ENCODE measurements at regions not wholly inside any gene's neighbourhood (a gene's known extent, or its start where the extent isn't known, plus 50 kb on each side); places are given as distances from the start of the nearest gene placed in this dataset.

DNA sequence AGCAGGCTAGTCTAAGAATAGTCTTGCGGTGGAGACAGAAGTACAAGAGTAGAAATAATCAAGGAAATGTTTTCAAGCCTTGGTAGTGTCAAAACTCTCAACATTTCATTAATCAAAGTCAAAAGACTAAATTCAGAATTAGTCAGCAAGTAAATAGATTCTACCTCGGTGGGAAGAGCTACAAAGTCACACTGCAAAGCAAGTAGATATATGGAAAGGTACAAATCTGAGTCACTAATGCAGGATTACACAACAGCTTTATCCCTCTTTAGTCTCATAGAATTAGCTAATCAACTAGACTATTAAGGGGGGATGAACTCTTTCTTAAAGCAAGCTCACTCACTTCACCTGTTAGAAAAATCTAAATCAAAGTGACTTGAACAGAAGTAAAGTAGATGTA lies 568.7 kb upstream of the CNTNAP5 start:
- TF ChIP-seq, protein P1, sequence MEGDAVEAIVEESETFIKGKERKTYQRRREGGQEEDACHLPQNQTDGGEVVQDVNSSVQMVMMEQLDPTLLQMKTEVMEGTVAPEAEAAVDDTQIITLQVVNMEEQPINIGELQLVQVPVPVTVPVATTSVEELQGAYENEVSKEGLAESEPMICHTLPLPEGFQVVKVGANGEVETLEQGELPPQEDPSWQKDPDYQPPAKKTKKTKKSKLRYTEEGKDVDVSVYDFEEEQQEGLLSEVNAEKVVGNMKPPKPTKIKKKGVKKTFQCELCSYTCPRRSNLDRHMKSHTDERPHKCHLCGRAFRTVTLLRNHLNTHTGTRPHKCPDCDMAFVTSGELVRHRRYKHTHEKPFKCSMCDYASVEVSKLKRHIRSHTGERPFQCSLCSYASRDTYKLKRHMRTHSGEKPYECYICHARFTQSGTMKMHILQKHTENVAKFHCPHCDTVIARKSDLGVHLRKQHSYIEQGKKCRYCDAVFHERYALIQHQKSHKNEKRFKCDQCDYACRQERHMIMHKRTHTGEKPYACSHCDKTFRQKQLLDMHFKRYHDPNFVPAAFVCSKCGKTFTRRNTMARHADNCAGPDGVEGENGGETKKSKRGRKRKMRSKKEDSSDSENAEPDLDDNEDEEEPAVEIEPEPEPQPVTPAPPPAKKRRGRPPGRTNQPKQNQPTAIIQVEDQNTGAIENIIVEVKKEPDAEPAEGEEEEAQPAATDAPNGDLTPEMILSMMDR (IDR thresholded peaks at IDR 0.05; ENCODE audit: low read depth, low read length), result no peak
- H3K27me3 ChIP-seq, result no peaks in the 10 kb centered on the region
- no peaks in the 10 kb centered on the region for H3K4me1 ChIP-seq
- DNase-seq, result no peak
- no peaks in the 10 kb centered on the region for H3K9me3 ChIP-seq
- no peaks in the 10 kb centered on the region for H3K36me3 ChIP-seq
- no peak overlapping the region for H3K4me3 ChIP-seq (ENCODE audit: low read depth, low read length)

GRCh38 chr2:123463886-123464285 lies 561.2 kb upstream of the CNTNAP5 start:
- H3K4me3 ChIP-seq (ENCODE audit: low read depth, low read length), result no peak overlapping the region
- H3K27me3 ChIP-seq, result no peaks in the 10 kb centered on the region
- no peak for DNase-seq
- H3K36me3 ChIP-seq, result no peaks in the 10 kb centered on the region
- TF ChIP-seq, protein P1 (IDR thresholded peaks at IDR 0.05; ENCODE audit: low read depth, low read length), result no peak
- no peaks in the 10 kb centered on the region for H3K4me1 ChIP-seq
- no peaks in the 10 kb centered on the region for H3K9me3 ChIP-seq

DNA sequence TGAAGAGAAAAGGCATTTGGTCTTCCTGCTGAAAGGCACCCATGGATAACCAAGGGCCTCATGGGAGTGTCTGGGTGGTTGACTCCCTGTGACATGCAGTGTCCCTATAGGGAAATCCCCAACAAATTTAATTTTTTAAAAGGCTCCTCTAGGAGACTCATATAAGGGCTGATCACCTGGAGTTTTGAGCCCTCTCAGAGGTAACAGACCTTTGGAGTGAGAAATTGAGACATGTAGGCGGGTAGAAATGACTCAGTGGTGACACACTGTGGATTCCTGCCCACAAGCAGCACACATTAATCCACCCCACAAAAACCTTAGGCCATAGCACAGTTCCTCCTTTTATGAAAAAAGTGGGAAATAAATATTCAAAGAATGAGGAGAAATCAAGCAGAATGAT lies 557.0 kb upstream of the CNTNAP5 start:
- H3K9me3 ChIP-seq, result no peaks in the 10 kb centered on the region
- H3K36me3 ChIP-seq, result no peaks in the 10 kb centered on the region
- H3K4me3 ChIP-seq (ENCODE audit: low read depth, low read length), result no peak overlapping the region
- TF ChIP-seq, protein P1 (IDR thresholded peaks at IDR 0.05; ENCODE audit: low read depth, low read length), result no peak
- H3K27me3 ChIP-seq, result no peaks in the 10 kb centered on the region
- no peaks in the 10 kb centered on the region for H3K4me1 ChIP-seq
- no peak for DNase-seq

DNA sequence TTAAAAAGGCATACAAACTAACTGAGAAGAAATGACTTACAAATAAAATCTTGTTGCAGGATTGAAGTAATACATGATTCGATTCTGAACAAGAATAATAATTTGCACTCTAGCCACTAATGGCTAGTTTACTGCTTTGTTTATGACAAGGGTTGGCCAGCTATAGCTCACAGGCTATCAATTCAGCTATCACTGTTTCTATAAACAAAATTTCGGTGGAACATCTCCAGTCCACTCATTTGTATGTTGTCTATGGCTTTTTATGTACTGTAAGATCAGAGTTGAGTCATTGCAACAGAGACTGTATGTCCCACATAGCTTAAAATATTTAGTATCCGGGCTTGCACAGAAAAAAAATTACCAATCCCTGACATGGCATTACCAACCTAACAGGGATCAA lies 543.7 kb upstream of the CNTNAP5 start:
- Histone ChIP-seq H3K4me1 (peaks cover 3% of the 10 kb centered on the region; the same call in 1 of the 2 replicates), H3K36me3 (no peaks in the 10 kb centered on the region), H3K27me3 (no peaks in the 10 kb centered on the region), H3K9me3 (no peaks in the 10 kb centered on the region), H3K4me3 (ENCODE audit: low read depth, low read length) (no peak overlapping the region)
- TF ChIP-seq, protein P1 (IDR thresholded peaks at IDR 0.05; ENCODE audit: low read depth, low read length), result no peak
- DNase-seq, result no peak

DNA sequence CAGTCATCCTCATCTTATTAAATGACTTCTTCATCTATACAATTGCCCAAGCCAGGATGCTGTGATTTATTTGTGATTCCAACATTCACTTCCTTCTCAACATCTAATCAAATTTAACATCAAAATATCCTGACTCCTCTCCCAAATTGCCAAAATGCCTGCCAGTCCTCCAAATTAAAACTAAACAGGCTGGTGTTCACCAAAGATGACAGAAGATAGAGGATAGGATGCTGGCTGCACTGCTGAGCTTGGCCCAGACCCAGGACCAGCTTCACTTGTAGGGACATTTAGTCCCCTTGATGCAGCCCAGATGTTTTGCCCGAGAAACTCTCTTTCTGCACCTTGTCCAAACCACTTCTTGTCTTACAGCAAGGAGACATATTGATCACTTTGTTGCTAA lies 540.0 kb upstream of the CNTNAP5 start:
- peaks cover 3% of the 10 kb centered on the region; the same call in 1 of the 2 replicates for H3K4me1 ChIP-seq
- H3K4me3 ChIP-seq (ENCODE audit: low read depth, low read length), result no peak overlapping the region
- no peaks in the 10 kb centered on the region for H3K36me3 ChIP-seq
- no peaks in the 10 kb centered on the region for H3K9me3 ChIP-seq
- H3K27me3 ChIP-seq, result no peaks in the 10 kb centered on the region
- DNase-seq, result peak; percentile 15
- TF ChIP-seq, protein P1 (IDR thresholded peaks at IDR 0.05; ENCODE audit: low read depth, low read length), result no peak

GRCh38 chr2:123493687-123494086 lies 531.4 kb upstream of the CNTNAP5 start:
- no peaks in the 10 kb centered on the region for H3K36me3 ChIP-seq
- H3K9me3 ChIP-seq, result no peaks in the 10 kb centered on the region
- H3K4me3 ChIP-seq (ENCODE audit: low read depth, low read length), result no peak overlapping the region
- no peak for DNase-seq
- H3K27me3 ChIP-seq, result no peaks in the 10 kb centered on the region
- TF ChIP-seq, protein P1 (IDR thresholded peaks at IDR 0.05; ENCODE audit: low read depth, low read length), result no peak
- H3K4me1 ChIP-seq, result no peaks in the 10 kb centered on the region

Data from BE2C (cell line).